NCI-H1048 (cell line): ENCODE measurements at regions not wholly inside any gene's neighbourhood (a gene's known extent, or its start where the extent isn't known, plus 50 kb on each side); places are given as distances from the start of the nearest gene placed in this dataset.
"Not testable (repeated sequence)": the region's sequence is repeated elsewhere in the genome, so short reads cannot be mapped to it uniquely, and the experiment has no call there.

Source experiments
- DNase-seq: peaks from one replicate; lab custom pipeline; 2025; lab: John Stamatoyannopoulos, UW

DNA sequence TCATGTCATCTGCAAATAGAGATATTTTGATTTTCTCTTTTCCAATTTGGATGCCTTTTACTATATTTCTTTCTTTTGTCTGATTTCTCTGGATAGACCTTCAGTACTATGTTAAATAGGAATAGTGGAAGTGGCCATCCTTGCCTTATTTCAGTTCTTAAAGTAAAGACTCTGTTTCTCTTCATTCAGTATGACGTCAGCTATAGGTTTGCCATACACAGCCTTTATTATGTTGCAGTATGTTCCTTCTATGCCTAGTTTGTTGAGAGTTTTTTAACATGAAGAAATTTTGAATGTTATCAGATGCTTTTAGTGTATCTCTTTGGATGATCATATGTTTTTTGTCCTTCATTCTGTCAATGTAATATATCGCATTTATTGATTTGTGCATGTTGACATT lies 566.7 kb upstream of the ROBO1 start:
- DNase-seq, result no peak

DNA sequence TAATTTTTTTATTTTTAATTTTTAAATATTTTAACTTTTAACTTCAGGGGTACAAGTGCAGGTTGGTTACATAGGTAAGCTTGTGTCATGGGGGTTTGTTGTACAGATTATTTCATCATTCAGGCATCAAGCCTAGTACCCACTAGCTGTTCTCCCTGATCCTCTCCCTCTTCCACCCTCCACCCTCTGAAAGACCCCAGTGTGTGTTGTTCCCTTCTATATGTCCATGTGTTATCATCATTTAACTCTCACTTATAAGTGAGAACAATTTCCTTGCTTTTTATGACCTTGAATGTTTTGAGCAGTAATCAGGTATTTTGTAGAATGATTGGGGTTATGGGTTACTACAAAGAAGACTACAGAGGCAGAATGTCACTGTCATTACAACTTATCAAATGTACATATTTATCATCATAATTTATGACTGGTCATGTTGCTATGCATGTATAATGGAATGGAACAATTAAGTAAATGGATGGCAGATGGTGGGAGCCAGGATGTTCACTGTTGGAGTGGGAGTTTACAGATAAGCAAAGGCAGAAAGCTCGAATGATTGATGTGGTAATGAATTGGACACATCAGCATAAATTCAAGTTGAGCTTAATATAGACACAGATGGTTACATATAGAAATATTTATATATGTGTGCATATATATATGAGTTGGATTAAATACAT lies 563.8 kb upstream of the ROBO1 start:
- no peak for DNase-seq

DNA sequence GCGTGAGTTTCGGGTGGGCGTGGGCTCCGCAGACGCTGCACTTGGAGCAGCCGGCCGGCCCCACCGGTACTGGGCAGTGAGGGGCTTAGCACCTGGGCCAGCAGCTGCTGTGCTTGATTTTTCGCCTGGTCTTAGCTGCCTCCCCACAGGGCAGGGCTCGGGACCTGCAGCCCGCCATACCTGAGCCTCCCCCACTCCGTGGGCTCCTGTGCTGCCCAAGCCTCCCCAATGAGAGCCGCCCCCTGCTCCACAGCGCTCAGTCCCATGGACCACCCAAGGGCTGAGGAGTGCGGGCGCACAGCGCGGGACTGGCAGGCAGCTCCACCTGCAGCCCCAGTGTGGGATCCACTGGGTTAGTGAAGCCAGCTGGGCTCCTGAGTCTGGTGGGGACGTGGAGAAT lies 546.7 kb upstream of the ROBO1 start:
- not testable (repeated sequence) for DNase-seq

DNA sequence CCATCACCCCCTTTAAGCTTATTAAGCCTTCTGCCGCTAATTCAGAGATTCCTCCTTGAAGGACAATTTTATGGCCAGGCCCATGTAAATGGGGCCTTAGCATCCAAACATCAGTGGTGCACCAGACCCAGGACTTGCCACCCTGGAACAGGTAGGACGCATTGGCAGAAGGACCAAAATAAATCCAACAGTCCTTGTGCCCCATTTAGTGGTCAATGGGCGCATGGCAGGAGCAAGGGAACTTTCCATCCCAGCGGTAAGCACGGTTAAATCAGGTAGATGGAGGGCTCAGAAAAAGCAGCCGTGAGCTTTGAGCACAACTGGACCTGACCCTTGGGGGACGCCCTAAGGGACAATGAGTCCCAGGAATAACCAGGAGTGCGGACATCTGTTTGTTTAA lies 540.8 kb upstream of the ROBO1 start:
- DNase-seq, result no peak

DNA sequence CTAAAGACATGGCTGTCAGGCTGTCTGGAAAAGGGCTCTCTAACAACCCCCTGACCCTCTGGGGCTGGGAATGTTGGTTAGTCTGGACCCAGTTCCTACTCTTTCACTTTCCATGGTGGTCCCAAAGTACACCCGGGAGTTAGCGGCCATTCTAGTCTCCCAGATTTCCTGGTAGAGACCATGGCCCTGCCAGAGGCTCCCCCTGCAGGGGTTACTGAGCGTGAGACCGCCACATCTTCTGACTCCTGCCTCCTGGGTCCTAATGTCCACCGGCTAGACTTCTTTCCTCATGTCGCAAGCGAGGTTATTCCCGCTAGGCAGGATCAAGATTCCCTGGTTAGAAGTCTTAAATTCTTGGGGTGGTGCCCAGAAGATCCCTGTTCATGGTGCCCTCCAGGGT lies 540.0 kb upstream of the ROBO1 start:
- no peak for DNase-seq

DNA sequence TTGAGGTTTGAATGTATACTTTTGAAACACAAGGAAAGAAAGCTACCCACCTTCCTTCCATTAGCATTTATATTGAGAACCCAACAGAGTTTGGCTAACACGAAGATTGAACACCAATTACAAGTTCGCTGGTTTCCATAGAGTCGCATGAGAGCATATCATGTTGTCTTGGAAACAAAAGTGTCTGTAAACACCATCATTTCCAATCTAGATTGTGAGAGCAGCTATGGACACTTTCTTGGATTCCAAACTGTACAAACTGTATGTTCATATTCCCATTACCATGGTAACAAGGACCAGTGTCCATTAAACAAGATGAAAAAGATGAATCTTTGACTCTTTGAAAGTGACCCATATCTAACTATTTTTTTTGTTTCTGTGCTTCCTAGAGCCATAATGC lies 529.9 kb upstream of the ROBO1 start:
- DNase-seq, result no peak

DNA sequence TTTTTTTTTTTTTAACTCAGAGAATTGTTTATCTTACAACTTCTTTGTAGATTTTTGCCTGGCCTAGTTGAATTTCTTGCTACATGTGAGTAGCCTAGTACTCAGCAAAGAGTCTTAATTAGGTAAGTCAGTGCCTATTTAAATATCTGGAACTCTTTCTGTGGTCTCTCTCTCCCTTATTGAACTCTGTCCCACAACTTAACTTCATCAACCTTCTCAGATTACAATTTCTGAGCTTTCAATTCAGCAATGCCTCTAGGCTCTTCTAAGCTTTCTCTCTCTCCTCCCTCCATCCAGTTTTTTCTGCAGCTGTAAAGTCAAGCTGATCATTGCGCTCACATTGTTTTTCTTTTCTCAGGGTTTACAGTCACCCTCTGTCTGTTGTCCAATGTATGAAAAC lies 517.6 kb upstream of the ROBO1 start:
- DNase-seq, result no peak

DNA sequence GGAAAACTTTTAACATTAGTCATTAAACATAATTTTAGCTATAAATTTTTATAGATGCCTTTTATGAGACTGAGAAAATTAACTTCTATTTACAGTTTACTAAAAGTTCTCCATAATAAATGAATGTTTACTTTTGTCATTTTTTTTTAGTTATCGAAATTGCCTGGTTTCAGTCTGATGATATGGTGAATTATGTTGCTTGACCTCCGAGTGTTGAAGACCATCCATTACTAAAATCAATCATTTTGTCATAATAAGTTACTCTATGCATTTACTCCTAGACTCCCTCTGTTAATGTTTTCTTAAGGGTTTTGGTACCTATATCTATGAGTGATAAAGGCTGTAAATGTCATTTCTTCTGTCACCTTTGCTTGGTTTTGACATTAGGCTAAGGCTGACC lies 516.0 kb upstream of the ROBO1 start:
- DNase-seq, result no peak

DNA sequence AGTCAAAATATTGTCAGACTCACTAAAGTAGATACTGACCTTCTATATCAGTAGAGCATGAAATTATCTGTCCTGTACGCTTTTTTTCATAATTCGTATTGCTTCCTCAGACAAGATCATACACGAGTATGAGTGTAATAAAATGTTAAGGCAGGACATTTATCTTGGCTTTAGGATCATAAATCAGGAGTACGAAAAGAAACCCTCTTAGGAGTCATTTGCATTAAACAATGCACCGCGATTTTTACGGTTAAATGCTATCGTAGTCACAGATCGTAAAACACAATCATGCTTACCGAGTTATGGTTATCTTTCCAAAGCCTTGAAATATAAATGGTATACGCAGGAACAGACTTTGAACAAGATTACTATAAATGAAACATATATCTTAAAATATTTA lies 510.3 kb upstream of the ROBO1 start:
- no peak for DNase-seq

DNA sequence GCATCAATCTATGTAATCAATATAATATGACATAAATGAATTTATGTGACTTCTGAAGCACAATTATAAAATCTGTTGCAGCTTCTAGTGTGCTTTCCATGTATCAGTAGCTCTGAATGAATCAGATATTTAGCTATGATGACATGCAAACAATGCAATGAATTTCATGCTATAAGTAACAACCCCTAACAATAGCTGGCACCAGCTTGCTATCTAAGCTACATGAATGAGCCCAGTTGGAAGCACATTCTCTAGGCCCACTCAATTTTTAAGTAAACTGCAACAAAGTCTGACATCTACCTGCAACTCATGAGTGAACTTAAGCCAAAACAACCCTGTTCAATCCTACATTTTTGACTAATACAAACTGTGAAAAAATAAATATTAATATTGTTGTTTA lies 507.3 kb upstream of the ROBO1 start:
- no peak for DNase-seq

DNA sequence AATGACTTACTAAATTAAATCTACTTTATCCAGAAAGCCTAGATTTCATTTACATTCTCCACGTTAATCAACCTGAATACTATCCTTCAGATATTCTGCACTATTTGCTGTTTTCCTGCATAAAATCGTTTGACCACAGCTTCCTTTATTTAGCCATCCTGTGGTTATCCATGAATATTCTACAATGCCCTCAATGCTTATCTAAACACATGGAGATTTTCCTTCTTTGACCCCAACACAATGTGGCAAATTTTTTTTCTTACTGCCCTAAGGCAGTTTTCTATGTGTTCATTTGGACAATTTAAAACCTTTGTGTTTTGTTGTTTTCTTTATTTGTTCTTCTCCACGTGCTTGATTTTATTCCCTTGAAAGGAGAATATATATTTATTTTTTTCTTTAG lies 495.5 kb upstream of the ROBO1 start:
- no peak for DNase-seq

DNA sequence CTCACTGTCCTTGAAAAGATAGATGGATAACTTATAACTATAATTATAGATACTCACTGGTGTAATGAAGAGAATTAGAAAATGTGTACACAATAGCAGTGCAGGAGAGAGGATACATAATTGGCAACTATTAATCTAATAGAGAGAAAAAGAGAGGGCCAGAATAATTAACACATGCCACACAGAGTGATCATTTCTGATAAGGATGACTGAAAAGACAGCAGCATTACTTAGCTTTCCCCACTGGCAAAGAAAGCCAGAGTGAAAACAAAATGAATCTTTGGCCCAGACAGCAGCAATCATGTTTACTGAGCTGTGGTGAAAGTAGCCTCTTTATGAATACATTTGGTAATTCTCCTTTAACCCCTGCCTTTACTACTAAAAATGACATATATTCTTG lies 493.3 kb upstream of the ROBO1 start:
- DNase-seq, result no peak

DNA sequence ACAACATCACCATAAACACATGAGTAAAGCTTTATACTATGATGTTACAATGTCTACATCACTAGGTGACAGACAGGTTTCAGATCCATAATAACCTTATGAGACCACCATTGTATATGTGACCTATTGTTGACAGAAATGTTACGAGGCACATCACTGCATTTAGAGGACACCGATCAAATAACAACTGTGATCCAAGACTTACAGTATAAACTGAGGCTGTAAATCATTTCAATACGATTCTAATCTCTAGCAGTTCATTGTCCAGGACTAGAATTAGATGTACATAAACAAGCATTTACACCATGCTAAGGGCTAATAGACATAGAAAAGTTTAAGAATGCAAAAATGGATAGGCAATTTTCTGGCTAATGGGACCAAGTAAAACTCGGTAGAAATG lies 491.9 kb upstream of the ROBO1 start:
- DNase-seq, result no peak

DNA sequence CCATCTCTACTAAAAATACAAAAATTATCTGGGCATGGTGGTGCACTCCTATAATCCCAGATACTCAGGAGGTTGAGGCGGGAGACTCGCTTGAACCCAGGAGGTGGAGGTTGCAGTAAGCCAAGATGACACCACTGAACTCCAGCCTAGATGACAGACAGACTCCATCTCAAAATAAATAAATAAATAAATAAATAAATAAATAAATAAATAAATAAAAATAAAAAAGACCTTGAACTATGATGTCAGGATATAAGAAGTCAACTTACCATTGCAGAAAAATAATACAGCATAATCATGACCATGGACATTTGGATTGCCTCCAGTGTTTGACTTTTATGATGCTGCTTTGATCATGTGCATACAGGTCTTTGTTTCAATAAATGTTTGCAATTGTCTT lies 484.3 kb upstream of the ROBO1 start:
- DNase-seq, result no peak

DNA sequence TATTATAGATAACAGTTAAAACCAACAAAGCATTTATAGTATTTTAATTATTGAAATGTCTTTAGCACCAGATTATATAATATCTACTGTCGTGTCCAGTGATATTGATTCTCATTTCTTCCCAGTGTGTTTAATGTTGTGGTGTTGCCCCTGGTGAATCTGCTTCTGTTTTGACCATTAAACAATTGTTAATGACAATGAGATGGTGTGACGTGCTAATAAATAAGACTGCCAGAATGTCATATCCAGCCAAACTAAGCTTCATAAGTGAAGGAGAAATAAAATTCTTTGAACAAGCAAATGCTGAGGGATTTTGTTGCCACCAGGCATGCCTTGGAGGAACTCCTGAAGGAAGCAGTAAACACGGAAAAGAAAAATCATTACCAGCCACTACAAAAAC lies 480.0 kb upstream of the ROBO1 start:
- DNase-seq, result no peak

DNA sequence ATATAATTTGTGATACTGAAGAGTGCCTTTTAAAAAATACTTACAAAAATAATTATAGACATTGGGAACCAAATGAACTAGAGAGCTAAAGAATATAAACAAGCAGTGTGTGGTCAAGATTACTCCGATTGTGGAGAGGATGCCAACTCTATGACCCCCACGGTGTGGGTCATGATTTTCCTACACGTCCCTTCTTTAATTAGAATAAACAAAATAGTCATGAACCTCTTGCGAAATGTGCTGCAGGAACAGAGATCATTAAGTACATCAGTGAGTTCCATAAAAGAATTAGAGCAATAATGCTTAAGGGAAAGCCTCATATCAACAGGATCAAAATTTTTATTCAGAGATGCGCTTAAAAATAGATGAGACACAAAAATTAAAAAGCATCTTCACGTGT lies 476.6 kb upstream of the ROBO1 start:
- DNase-seq, result no peak

DNA sequence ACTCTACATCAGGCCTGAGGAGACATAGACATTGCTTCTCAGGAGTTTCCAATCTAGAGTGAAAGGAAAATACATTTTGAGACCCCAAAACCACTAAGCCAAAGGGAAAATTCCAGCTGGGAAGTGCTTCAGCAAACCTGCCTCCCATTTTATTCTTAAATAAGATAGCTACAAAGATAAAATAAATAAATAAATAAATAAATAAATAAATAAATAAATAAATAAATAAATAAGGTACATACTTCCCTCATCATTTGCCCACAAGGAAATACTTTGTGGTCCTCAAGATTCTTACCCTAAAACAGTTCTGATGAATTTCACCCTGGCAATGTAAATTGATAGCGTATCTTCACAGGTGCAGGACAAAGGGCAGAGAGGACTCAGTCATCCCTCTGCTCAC lies 474.0 kb upstream of the ROBO1 start:
- DNase-seq, result no peak

DNA sequence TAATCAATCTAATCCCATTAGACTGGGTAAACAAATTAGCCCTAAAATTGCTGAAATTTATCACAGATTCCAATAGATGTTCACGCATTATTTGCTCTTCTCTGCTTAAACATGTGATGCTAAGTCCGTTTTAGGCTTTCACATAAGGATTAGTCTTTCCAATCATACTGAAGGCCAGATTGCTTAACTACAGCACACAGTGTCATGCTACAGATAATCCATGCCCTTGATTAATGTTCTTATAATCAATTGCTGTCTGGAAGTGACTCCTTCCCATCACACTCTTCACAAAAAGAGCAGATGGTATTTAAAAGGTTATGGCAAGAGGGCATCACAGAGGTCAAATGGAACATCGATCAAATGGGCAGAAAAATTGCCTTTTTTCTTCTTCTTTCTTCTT lies 471.5 kb upstream of the ROBO1 start:
- DNase-seq, result no peak

DNA sequence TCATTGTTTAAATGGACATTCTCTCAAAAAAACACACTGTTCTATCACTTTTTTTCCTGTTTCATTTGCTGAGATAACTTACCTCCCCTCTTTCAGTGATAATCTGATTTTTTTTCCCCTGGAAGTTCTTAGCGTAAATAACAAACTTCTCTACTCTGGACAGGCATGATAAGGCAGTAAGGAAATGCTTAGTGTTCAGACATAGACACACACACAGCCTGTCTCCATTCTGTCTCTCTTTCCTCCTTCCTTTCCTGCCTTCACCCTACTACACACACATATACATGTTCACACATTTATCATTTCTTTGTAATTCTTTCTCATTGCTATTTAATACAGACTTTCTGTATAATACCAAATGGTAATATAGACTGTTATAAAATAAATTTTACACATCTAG lies 470.8 kb upstream of the ROBO1 start:
- no peak for DNase-seq

DNA sequence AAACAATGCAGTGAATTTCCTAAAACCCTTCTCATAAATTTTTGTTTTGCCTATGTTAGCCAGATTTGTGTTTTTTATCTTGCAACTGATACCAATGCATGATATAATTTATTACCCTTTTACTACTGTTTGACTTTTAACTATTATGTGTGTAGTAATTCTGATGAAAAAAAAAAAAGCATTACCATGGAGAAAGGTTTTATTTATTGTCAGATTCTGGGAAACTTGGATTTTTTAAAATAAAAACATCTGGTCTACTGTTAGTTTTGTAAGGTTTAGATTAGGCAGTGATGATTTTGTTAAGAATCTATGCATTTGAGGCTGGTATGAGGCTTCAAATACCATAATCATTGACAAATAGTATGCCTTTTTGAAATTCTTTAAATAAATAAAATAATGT lies 470.4 kb upstream of the ROBO1 start:
- DNase-seq, result no peak

DNA sequence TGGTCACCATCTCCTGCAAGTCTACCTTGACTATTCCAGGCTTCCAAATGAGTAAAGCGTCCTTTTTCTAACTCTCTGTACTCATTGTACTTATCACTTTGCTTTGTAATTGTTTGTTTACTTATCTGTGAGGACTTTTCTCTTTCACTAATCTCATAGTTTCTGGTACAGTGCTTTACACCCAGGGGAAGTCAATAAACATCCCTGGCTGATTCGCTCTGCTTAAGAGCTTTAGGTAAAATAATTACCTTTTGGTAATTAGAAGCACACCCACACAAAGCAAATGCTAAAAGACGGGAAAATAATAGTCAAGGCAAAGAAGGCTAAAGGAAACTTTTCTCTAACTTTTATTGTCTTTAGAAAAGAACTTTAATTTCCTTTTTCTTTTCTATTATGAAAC lies 466.9 kb upstream of the ROBO1 start:
- DNase-seq, result no peak

DNA sequence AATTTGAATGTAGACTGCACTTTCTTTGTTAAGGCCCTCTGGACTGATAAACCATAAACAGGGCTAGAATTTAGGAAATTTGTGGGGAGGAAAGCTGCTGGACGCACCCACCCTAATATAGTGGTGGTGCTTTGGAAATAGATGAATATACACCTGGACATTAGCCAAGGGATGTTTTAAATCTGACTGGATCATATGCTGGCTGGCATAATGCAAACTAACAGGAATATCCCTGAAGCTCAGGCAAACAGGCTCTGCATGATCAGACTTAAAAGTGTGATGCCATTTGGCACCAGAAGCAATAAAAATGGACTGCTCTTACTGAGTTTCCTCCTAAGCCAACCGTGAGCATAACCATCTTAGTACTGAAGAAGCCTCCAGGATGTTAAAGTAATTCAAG lies 465.8 kb upstream of the ROBO1 start:
- no peak for DNase-seq

DNA sequence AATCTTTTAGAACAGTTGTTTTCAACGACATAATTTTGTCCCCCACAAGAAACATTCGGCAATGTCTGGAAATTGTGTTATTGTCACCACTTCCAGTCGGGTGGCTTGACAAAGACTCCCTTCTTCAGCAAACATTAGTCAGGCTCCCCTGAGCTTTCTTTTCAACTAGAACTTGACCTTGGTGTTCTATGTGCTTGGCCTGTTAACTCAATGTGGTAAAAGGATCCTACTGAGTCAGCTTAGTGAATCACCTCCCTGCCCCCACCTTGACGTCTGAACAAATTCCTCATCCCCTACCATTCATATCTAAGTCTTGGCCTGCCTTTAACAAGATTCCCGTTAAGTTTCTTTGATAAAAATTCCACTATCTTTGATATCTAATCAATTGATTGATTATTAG lies 465.0 kb upstream of the ROBO1 start:
- DNase-seq, result no peak

DNA sequence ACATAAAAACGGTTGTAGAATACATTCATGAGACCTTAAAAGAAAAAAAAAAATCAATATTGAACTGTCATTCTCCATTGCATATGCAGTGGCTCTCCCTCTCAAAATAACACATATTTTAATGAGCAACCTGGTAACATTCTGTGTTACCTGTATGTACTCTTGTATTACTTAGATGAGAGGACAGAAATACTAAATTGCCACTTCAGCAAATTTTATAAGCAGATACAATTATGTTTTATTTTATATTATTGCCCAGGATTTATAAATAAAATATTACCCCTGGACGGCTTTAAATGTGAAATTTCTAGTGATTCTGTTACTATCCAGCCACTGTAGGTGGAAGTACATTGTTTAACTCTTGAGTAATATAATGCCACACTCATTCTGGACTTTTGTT lies 463.2 kb upstream of the ROBO1 start:
- no peak for DNase-seq

DNA sequence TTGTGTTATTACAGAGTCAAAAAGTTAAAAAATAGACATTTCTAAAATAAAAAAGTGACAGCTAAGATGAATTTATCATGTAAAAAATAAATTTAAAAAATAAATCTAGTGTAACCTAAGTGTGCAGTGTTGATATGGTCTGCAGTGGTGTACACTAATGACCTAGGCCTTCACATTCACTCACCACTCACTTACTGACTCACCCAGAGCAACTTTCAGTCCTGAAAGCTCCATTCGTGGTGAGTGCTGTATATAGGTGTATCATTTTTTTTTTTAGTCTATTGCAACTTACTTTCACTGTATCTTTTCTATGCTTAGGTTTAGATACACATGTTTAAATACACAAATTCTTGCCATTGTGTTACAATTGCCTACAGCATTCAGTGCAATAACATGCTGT lies 459.4 kb upstream of the ROBO1 start:
- DNase-seq, result no peak
